IMR-90 (cell line): ENCODE measurements at regions not wholly inside any gene's neighbourhood (a gene's known extent, or its start where the extent isn't known, plus 50 kb on each side); places are given as distances from the start of the nearest gene placed in this dataset.

Source experiments
- ATAC-seq: fragments of 200-7000 bp; cut with Tn5 transposase; 2 replicates; pipeline ENCODE4 v1.9.1; 2020; ENCODE audit warnings: low read depth, mild to moderate bottlenecking, moderate library complexity
- BruUV-seq: library from RNA; stranded (reverse); fragments of 400-500 nt; replicated peaks from 2 replicates; lab custom pipeline; 2021; lab: Mats Ljungman, UMichigan
- CTCF ChIA-PET: fragments of 300-600 bp; formaldehyde crosslinking; extraction: SDS; loops from one replicate; lab custom pipeline; 2021; ENCODE audit warnings: antibody characterized with exemption; lab: Yijun Ruan, JAX
- POLR2A ChIA-PET: fragments of 300-600 bp; sonication (Branson Sonifier 250); formaldehyde crosslinking; loops from one replicate; lab custom pipeline; 2022; ENCODE audit warnings: antibody characterized with exemption; ENCODE audit not compliant: unreplicated experiment; lab: Charles Lee
- DNase-seq: peaks from one replicate; pipeline ENCODE4 v3.0.0; 2013
- H2AFZ ChIP-seq: replicated peaks from 2 replicates; pipeline ENCODE3; 2013; ENCODE audit warnings: low read length, mild to moderate bottlenecking; ENCODE audit not compliant: poor library complexity
- H2AK5ac ChIP-seq: 2 replicates; pipeline ENCODE4 v1.6.1; 2013; ENCODE audit warnings: low read depth, low read length, inconsistent platforms
- H2AK9ac ChIP-seq: replicated peaks from 2 replicates; pipeline ENCODE3; 2013; ENCODE audit warnings: mild to moderate bottlenecking, low read depth, low read length, moderate library complexity; ENCODE audit not compliant: poor library complexity
- H2BK120ac ChIP-seq: 2 replicates; pipeline ENCODE4 v1.6.1; 2013; ENCODE audit warnings: low read depth, low read length, inconsistent platforms
- H2BK15ac ChIP-seq: 3 replicates; pipeline ENCODE4 v1.6.1; 2013; ENCODE audit warnings: low read depth, low read length, inconsistent platforms
- H2BK20ac ChIP-seq: 2 replicates; pipeline ENCODE4 v1.6.1; 2013; ENCODE audit warnings: low read depth, mild to moderate bottlenecking, inconsistent platforms, low read length, moderate library complexity
- H2BK5ac ChIP-seq: 2 replicates; pipeline ENCODE4 v1.6.1; 2013; ENCODE audit warnings: mild to moderate bottlenecking, low read depth, low read length, inconsistent platforms; ENCODE audit not compliant: poor library complexity, severe bottlenecking
- H3K14ac ChIP-seq: replicated peaks from 2 replicates; pipeline ENCODE4 v1.6.1; 2013; ENCODE audit warnings: low read depth, low read length, inconsistent platforms
- H3K18ac ChIP-seq: 2 replicates; pipeline ENCODE4 v1.6.1; 2013; ENCODE audit warnings: low read depth, low read length, control low read depth
- H3K23ac ChIP-seq: 2 replicates; pipeline ENCODE4 v1.6.1; 2013; ENCODE audit warnings: low read depth, low read length, inconsistent platforms
- H3K27ac ChIP-seq: 2 replicates; pipeline ENCODE4 v1.5.1; 2013; ENCODE audit warnings: mild to moderate bottlenecking, control low read depth, low read length; ENCODE audit not compliant: insufficient read depth
- H3K27me3 ChIP-seq: 2 replicates; pipeline ENCODE4 v1.6.1; 2013; ENCODE audit warnings: low read length; ENCODE audit not compliant: control insufficient read depth, insufficient read depth
- H3K36me3 ChIP-seq: 2 replicates; pipeline ENCODE4 v1.6.1; 2013; ENCODE audit warnings: low read length, mixed read lengths; ENCODE audit not compliant: control insufficient read depth, insufficient read depth
- H3K4ac ChIP-seq: 2 replicates; pipeline ENCODE4 v1.6.1; 2013; ENCODE audit warnings: low read depth, low read length, inconsistent platforms
- H3K4me1 ChIP-seq: 2 replicates; pipeline ENCODE4 v1.6.1; 2013; ENCODE audit warnings: low read length, mixed read lengths; ENCODE audit not compliant: control insufficient read depth, insufficient read depth
- H3K4me2 ChIP-seq: 2 replicates; pipeline ENCODE4 v1.6.1; 2013; ENCODE audit warnings: low read depth, mild to moderate bottlenecking, control low read depth, low read length, moderate library complexity
- H3K4me3 ChIP-seq: 2 replicates; pipeline ENCODE4 v1.5.1; 2013; ENCODE audit warnings: low read depth, mild to moderate bottlenecking, control low read depth, low read length, moderate library complexity; ENCODE audit not compliant: insufficient read depth
- H3K56ac ChIP-seq: 2 replicates; pipeline ENCODE4 v1.6.1; 2013; ENCODE audit warnings: low read length, inconsistent platforms; ENCODE audit not compliant: insufficient read depth; ENCODE audit errors: extremely low read depth
- H3K79me1 ChIP-seq, 2 experiments: 2 replicates each; pipeline ENCODE4 v1.6.1; 2013; ENCODE audit warnings: low read length in 2 of 2, inconsistent platforms in 1 of 2, low read depth in 1 of 2
- H3K9ac ChIP-seq: 2 replicates; pipeline ENCODE4 v1.6.1; 2013; ENCODE audit warnings: low read depth, low read length, control low read depth
- H3K9me1 ChIP-seq: 2 replicates; pipeline ENCODE4 v1.6.1; 2013; ENCODE audit warnings: low read length, inconsistent platforms; ENCODE audit not compliant: insufficient read depth
- H3K9me3 ChIP-seq: 2 replicates; pipeline ENCODE4 v1.6.1; 2013; ENCODE audit warnings: low read length; ENCODE audit not compliant: control insufficient read depth, insufficient read depth
- H4K20me1 ChIP-seq: 2 replicates; pipeline ENCODE4 v1.6.1; 2013; ENCODE audit warnings: low read length, inconsistent platforms; ENCODE audit not compliant: insufficient read depth
- H4K5ac ChIP-seq: 2 replicates; pipeline ENCODE4 v1.6.1; 2013; ENCODE audit warnings: mild to moderate bottlenecking, low read depth, low read length, control low read depth
- H4K8ac ChIP-seq, 2 experiments: 2 replicates each; pipeline ENCODE4 v1.6.1; 2013; ENCODE audit warnings: low read depth in 2 of 2, low read length in 2 of 2, control low read depth in 1 of 2, inconsistent platforms in 1 of 2
- H4K91ac ChIP-seq: 2 replicates; pipeline ENCODE4 v1.6.1; 2013; ENCODE audit warnings: low read depth, low read length, inconsistent platforms; ENCODE audit not compliant: insufficient read depth
- BHLHE40 ChIP-seq: fragments of 150-350 bp; IDR thresholded peaks from 2 replicates; pipeline ENCODE4 v1.6.1; 2016; ENCODE audit warnings: mild to moderate bottlenecking, low read depth, low read length
- CEBPB ChIP-seq: IDR thresholded peaks from 2 replicates; pipeline ENCODE4 v1.6.1; 2012; ENCODE audit warnings: low read depth, low read length, improper control_type of control experiment
- CHD1 ChIP-seq: IDR thresholded peaks from 2 replicates; pipeline ENCODE4 v1.6.1; 2012; ENCODE audit warnings: low read depth, low read length, improper control_type of control experiment
- CTCF ChIP-seq: conservative IDR thresholded peaks from 2 replicates; pipeline ENCODE4 v1.5.1; 2012; ENCODE audit warnings: mild to moderate bottlenecking, low read depth, low read length, improper control_type of control experiment
- ELK1 ChIP-seq: fragments of 150-350 bp; IDR thresholded peaks from 2 replicates; pipeline ENCODE4 v1.6.1; 2016; ENCODE audit warnings: low read depth, mild to moderate bottlenecking, low read length, moderate library complexity, borderline replicate concordance
- FOS ChIP-seq: fragments of 150-350 bp; IDR thresholded peaks from 2 replicates; pipeline ENCODE4 v1.6.1; 2016; ENCODE audit warnings: low read depth, low read length
- MAZ ChIP-seq: IDR thresholded peaks from 2 replicates; pipeline ENCODE4 v1.6.1; 2012; ENCODE audit warnings: low read depth, mild to moderate bottlenecking, low read length, improper control_type of control experiment, moderate library complexity, borderline replicate concordance
- NFE2L2 ChIP-seq: fragments of 150-350 bp; IDR thresholded peaks from 2 replicates; pipeline ENCODE4 v1.6.1; 2016; ENCODE audit warnings: low read depth, mild to moderate bottlenecking, low read length
- RFX5 ChIP-seq: IDR thresholded peaks from 2 replicates; pipeline ENCODE4 v1.8.0; 2012; ENCODE audit warnings: low read depth, mild to moderate bottlenecking, low read length, moderate library complexity
- SMC3 ChIP-seq: fragments of 150-350 bp; IDR thresholded peaks from 2 replicates; pipeline ENCODE4 v1.6.1; 2016; ENCODE audit warnings: low read depth, mild to moderate bottlenecking, antibody characterized with exemption, low read length, moderate library complexity
- USF2 ChIP-seq: fragments of 150-350 bp; IDR thresholded peaks from 2 replicates; pipeline ENCODE4 v1.6.1; 2017; ENCODE audit warnings: mild to moderate bottlenecking, antibody characterized with exemption, low read length, low read depth
- WGBS, 2 experiments: methylation state at CpG; one replicate each; pipeline versions ENCODE4 v1.1.5 to v1.1.7; 2013; ENCODE audit warnings: missing lambda C conversion rate in 2 of 2; ENCODE audit not compliant: insufficient read length in 1 of 2; ENCODE audit errors: extremely low coverage in 2 of 2; 5-methylcytosine and 5-hydroxymethylcytosine counted together
- dilution Hi-C: fragments of 300-500 bp; cut with HindIII; formaldehyde crosslinking; loops from one replicate; pipeline ENCODE4 v1.14.3; 2018; ENCODE audit warnings: low sequenced_read_pairs; ENCODE audit not compliant: unreplicated experiment
- in situ Hi-C: fragments of 300-500 bp; cut with MboI; formaldehyde crosslinking; loops from 3 replicates; pipeline ENCODE4 v1.14.3; 2019; ENCODE audit warnings: low sequenced_read_pairs, inconsistent platforms, mixed read lengths
- intact Hi-C: fragments of 100-400 bp; cut with micrococcal nuclease; formaldehyde crosslinking; loops from 2 replicates; pipeline ENCODE4 v1.10.0; 2022

- no peak for TF ChIP-seq RFX5
Measured at GRCh38 chr4:55729351-55730279, 90.0 kb upstream of the EXOC1L start (continued).

- no peak for DNase-seq
- intact Hi-C loops, result loop anchor here (10.0 kb wide), 1 partner anchor 286 kb away; no protein-coding TSS in a partner anchor
- Histone ChIP-seq H4K8ac (no peak overlapping the region), H3K56ac (no peak overlapping the region), H4K91ac (no peak overlapping the region), H3K9me1 (no peaks in the 10 kb centered on the region), H2AK9ac (no peak overlapping the region), H3K79me1 (no peaks in the 10 kb centered on the region), H2BK120ac (no peak overlapping the region), H4K20me1 (no peaks in the 10 kb centered on the region), H3K4me3 (no peak overlapping the region), H3K9me3 (no peaks in the 10 kb centered on the region), H3K18ac (no peak overlapping the region), H2AK5ac (no peak overlapping the region), H3K36me3 (no peaks in the 10 kb centered on the region), H3K27ac (no peak overlapping the region), H3K23ac (no peak overlapping the region), H3K14ac (no peak overlapping the region), H2BK20ac (no peak overlapping the region), H3K4me1 (no peaks in the 10 kb centered on the region), H2BK5ac (no peak overlapping the region), H4K5ac (no peak overlapping the region), H3K4ac (no peak overlapping the region), H3K9ac (no peak overlapping the region), H2AFZ (no peak overlapping the region), H3K27me3 (peaks cover 3% of the 10 kb centered on the region), H2BK15ac (no peak overlapping the region), H3K4me2 (no peak overlapping the region)
- ChIA-PET POLR2A (no interaction called here), CTCF (no interaction called here)
- WGBS, 2 experiments, result no CpG with 5 or more reads among the region's 2 CpGs
- in situ Hi-C loops, result loop anchor here (25.0 kb wide), 1 partner anchor 393 kb away; the partner anchor contains the start of gene SRD5A3
- ATAC-seq, result no peak
- dilution Hi-C loops, result no loop called here
- no TSS peak for BruUV-seq
- TF ChIP-seq MAZ (no peak), CTCF (no peak), ELK1 (no peak), BHLHE40 (no peak), CHD1 (no peak), USF2 (no peak), CEBPB (no peak), SMC3 (no peak), FOS (no peak), NFE2L2 (no peak)
Measured at GRCh38 chr4:55730280-55730931, 89.2 kb upstream of the EXOC1L start.
